CD4-positive, alpha-beta T cell treated with Interleukin-4 for 4 hours (primary cell): ENCODE measurements at regions not wholly inside any gene's neighbourhood (a gene's known extent, or its start where the extent isn't known, plus 50 kb on each side); places are given as distances from the start of the nearest gene placed in this dataset.
A peak's percentile ranks its signal among the peaks of the same experiment; 100 is the strongest.
"Not testable (repeated sequence)": the region's sequence is repeated elsewhere in the genome, so short reads cannot be mapped to it uniquely, and the experiment has no call there.

Source experiments
- DNase-seq: peaks from one replicate; pipeline ENCODE4 v3.0.0-alpha.2; 2020

GRCh38 chr6:11320914-11321597, 88.6 kb upstream of the NEDD9 start:
- DNase-seq = no peak

GRCh38 chr6:11318835-11319813, 86.7 kb upstream of the NEDD9 start:
- no peak for DNase-seq

- DNase-seq = peak; percentile 92
These were observed 85.7 kb upstream of the NEDD9 start for GRCh38 chr6:11317885-11318771.

GRCh38 chr6:11315743-11316437, 83.4 kb upstream of the NEDD9 start:
- DNase-seq = no peak

- no peak for DNase-seq
These were observed 80.7 kb upstream of the NEDD9 start for GRCh38 chr6:11313207-11313606.

- no peak for DNase-seq
These were observed 79.5 kb upstream of the NEDD9 start for GRCh38 chr6:11311970-11312369.

- no peak for DNase-seq
These were observed 77.6 kb upstream of the NEDD9 start for GRCh38 chr6:11309947-11310665.

GRCh38 chr6:11307226-11307625, 74.8 kb upstream of the NEDD9 start:
- DNase-seq = no peak

GRCh38 chr6:11304946-11305345, 72.5 kb upstream of the NEDD9 start:
- no peak for DNase-seq

GRCh38 chr6:11299876-11300428, 67.5 kb upstream of the NEDD9 start:
- DNase-seq = not testable (repeated sequence)

GRCh38 chr6:11299421-11299784, 66.9 kb upstream of the NEDD9 start:
- DNase-seq = not testable (repeated sequence)

GRCh38 chr6:11298651-11299420, 66.4 kb upstream of the NEDD9 start:
- DNase-seq = no peak

GRCh38 chr6:11297376-11297729, 64.9 kb upstream of the NEDD9 start:
- DNase-seq = no peak

GRCh38 chr6:11296449-11297375, 64.2 kb upstream of the NEDD9 start:
- no peak for DNase-seq

- DNase-seq = no peak
These were observed 63.5 kb upstream of the NEDD9 start for GRCh38 chr6:11295969-11296368.

GRCh38 chr6:11294228-11294627, 61.8 kb upstream of the NEDD9 start:
- no peak for DNase-seq

- DNase-seq = no peak
These were observed 60.2 kb upstream of the NEDD9 start for GRCh38 chr6:11292594-11293236.

- no peak for DNase-seq
These were observed 59.6 kb upstream of the NEDD9 start for GRCh38 chr6:11292091-11292490.

- DNase-seq = no peak
These were observed 59.1 kb upstream of the NEDD9 start for GRCh38 chr6:11291582-11291981.
